ENCODE measurements at regions not wholly inside any gene's neighbourhood (a gene's known extent, or its start where the extent isn't known, plus 50 kb on each side); places are given as distances from the start of the nearest gene placed in this dataset.

- no peak for DNase-seq
- ATAC-seq = no peak
Measured at GRCh38 chr11:10358696-10359095, 53.8 kb downstream of the ADM start.

DNA sequence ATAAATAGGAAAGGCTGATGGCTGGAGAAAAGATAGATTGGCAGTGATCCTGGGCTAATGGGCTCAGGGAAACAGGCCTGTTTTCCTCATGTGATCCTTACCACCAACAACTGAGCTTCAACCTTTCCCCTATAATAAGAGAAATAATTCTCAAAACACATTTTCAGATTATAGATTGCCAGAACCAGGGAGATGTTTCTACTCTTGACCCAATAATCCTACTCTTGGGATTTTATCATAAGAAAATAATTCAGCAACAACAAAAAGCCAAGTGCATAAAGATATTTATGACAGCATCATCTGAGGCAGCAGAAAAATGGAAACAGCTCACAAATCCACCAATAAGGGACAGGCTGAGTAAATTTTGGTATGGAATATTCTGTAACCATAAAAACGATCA is 54.3 kb downstream of the ADM start:
- no peak for ATAC-seq

GRCh38 chr11:10360835-10361234 is 56.0 kb downstream of the ADM start:
- ATAC-seq = no peak
- no peak for DNase-seq

More for the DNA sequence above, 54.3 kb downstream of the ADM start:
- DNase-seq = no peak

DNA sequence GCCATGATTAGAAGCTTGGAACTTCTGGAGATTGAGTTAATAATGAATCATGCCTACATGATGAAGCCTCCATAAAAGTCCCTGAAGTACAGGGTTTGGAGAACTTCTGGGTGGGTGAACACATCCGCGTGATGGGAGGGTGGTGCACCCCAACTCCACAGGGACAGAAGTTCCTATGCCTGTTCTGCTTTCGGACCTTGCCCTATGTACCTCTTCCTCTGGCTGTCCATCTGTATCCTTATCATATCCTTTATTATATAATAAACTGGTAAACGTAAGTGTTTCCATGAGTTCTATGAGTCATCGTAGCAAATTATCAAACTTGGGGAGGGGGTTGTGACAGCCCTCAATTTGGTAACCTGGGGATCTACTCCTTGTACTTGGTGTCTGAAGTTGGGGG is 60.2 kb downstream of the ADM start:
- ATAC-seq (no peak), DNase-seq (no peak)

- DNase-seq (peak; percentile 77), ATAC-seq (peak; percentile 84)
Measured at GRCh38 chr11:10366568-10367331, 61.9 kb downstream of the ADM start.

DNA sequence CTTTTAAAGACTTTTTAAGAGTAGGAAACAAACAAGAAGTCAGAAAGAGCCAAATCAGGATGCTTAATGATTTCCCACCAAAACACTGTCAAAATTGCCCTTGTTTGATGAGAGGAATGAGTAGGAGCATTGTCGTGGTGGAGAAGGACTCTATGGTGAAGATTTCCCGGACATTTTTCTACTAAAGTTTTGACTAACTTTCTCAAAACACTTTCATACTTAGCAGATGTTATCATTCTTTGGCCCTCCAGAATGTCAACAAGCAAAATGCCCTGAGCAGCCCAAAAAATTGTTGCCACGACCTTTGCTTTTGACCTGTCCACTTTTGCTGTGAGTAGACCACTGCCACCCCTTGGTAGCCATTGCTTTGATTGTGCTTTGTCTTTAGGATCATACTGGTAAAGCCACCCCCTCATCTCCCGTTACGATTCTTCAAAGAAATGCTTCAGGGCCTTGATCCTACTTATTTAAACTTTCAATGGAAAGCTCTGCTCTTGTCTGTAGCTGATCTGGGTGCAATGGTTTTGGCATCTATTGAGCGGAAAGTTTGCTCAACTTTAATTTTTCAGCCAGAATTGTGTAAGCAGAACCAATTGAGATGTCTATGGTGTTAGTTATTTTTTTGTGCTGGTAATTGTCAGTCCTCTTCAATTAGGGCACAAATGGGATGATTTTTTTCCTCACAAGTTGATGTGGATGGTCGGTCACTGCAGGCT is 67.2 kb downstream of the ADM start:
- ATAC-seq (no peak), DNase-seq (no peak)

DNA sequence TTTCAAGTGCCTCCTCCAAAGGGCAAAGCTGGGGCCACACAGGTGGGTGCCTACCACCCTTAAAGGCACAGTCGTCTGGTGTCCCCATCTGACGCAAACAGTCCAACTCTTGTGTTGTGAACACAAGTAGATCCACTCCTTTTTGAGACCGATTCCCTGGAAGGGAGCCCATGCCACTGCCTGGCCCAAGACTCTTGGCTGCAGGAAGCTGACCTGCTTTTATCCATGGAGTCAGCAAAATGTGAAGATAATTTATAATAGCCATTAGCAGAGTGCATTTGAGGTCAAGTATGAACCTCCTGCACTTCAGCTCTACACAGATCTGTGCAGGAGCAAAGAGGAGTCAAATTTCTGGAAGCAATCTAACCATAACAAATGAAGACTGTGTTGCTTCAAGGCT is 68.5 kb downstream of the ADM start:
- ATAC-seq (no peak), DNase-seq (no peak)

DNA sequence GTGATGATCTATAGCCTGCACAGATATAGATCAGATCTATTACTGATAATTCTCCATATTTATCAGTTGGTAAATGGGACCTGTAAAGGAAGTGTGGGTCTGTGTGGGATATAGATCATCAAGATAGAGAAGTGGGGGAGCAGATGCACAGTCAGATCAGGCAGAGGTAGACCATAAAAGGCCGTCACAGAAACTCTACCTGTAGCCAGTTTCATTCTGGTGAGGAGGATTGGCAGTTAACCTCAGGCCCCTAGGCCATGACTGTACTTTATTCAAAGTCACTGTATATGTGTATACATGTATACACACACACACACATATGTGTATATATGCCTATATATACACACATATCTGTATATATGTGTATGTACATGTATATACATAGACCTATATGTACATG is 69.1 kb downstream of the ADM start:
- ATAC-seq (no peak), DNase-seq (no peak)

- DNase-seq (no peak), ATAC-seq (no peak)
Measured at GRCh38 chr11:10374386-10374785, 69.5 kb downstream of the ADM start.

DNA sequence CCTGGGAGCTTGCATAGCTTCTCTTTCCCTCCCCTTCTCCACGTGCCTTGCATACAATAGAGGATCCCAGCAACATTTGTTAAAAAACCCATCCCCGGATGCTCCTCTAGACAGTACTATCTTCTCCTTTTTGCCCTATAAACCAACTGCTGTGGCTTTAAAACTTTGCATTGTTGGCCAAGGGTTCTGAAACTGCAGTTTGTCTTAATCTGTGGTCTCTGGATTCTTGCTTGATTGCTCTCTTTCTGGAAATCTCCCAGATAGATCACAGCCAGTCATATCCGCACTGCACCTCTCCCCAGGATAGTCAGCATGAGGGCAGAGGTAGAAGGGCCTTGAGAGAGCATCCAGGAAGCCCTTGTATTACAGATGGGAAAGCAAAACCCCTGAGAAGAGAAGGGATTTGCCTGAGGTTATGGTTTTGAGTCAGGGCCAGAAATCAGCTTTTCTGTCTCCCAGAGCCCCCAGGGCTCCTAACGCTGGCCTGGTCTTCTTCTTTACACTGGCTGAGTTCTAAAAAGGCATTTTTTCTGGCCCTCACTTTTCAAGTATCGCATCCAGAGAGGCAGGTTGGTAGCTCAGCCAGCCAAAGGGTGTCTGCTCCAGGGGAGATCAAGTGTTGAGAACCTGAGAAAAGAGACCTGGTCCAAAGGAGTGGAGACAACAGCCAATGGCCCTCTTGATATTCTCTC is 70.6 kb downstream of the ADM start:
- DNase-seq (no peak), ATAC-seq (no peak)

- DNase-seq = no peak
Measured at GRCh38 chr11:10376061-10376460, 71.2 kb downstream of the ADM start.

GRCh38 chr11:10377183-10377582 is 72.3 kb downstream of the ADM start:
- no peak for DNase-seq
- ATAC-seq = no peak

More at GRCh38 chr11:10376061-10376460, 71.2 kb downstream of the ADM start:
- no peak for ATAC-seq

DNA sequence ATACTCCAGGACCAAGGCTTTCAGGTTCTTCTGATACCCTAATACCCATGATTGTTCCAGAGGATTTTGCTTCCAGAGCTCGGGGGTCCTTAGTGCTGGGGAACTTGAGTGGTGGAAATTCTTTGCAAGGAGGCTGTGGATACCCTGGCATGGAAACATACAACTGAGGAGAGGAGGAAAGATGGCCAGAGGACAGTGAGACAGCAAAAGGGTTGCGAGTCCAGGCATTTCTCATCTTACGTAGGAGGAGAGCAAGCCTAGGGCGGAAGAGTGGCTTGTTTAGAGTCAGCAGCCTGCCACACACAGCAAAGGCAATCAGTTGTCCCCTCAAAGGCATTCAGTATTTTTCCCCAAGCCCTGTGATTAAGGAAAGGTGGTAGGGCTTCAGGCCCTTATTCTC is 73.5 kb downstream of the ADM start:
- no peak for DNase-seq
- no peak for ATAC-seq

- ATAC-seq (no peak), DNase-seq (no peak)
Measured at GRCh38 chr11:10379022-10379421, 74.1 kb downstream of the ADM start.

DNA sequence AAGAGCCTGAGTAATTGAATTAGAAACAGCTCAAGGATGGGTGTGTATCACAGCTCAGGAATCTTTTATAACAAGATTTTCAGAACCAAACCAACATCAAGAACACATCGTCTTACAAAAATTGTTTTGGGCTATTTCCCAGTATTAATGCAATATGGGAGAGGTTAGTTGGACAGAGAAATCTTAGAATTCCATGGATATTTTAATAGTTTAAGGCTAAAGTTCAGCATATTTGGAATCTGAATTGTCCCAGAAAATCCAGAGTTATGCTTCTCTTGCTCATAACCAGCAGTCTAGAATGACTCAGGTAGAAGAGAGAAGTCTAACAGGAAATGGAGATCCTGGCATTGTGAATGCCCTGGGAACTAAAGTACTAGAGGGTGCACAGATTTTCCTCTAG is 74.6 kb downstream of the ADM start:
- ATAC-seq (no peak), DNase-seq (no peak)

DNA sequence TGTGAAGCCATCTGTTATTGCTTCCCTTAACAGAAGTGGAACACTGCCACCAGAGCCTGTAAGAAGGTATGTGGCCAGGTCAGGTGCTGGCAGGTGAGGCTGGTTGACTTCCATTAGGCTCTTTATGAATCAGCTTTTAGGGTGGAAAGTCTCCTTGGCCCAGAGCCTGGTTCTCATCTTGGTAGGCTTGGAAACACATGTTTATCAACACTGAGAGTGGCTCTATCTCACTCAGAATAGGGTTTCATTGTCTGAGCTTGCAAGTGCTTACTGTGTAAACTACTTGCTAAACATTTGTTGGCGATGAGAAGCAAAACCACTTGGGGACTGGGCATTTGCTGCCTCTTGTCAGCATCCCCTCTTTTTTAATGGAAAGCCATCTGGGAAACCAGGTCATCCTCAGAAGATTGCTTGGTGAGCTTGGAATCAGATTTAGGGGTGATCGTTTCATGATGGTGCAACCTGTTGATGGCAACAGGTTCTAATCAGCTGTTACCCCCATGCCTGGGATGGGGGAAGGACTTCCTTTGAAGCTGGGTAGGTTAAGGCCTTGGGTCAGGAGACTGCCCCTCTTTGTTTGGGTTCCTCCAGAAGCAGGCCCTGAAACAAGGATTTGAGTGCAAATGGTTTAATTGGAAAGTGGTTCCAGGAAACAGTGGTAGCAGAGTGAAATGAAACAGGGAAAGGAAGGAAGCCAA is 75.0 kb upstream of the AMPD3 start:
- no peak for DNase-seq
- ATAC-seq = no peak

DNA sequence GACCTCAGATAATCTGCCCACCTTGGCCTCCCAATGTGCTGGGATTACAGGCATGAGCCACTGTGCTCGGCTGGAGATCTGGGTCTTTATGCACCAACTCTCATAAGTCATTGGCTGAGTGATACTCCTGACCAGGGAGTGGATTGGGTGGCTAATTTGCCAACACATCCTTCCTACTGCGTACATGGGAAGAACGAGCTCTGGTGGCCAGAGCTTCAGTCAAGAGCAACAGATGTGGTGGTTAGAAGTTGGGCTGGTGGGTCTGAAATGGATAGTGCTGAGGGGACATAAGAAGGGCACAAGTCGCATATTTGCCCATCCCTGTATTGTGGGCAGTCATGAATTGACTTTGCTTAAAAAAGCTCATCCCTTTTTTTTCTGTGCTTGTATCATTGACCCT is 74.1 kb upstream of the AMPD3 start:
- ATAC-seq = no peak
- no peak for DNase-seq

DNA sequence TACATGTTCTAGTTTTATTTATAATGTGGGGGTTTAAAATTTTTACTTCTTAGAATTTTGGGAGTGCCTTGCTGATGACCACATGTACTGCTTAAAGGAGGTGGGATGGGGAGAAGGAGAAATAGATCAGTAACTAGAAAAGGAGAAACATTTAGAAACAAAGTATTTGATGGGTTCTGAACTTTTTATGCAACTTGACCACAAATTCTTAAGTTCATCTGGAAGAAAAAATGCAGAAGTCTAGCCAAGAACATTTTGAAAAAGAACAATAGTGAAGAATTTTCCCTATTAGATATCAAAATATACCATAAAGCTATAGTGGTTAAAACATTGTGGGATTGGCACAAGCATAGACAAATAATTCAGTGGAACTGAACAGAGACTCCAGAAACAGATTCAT is 73.3 kb upstream of the AMPD3 start:
- ATAC-seq = no peak
- DNase-seq = no peak

- no peak for ATAC-seq
- DNase-seq = no peak
Measured at GRCh38 chr11:10382518-10382917, 72.5 kb upstream of the AMPD3 start.

DNA sequence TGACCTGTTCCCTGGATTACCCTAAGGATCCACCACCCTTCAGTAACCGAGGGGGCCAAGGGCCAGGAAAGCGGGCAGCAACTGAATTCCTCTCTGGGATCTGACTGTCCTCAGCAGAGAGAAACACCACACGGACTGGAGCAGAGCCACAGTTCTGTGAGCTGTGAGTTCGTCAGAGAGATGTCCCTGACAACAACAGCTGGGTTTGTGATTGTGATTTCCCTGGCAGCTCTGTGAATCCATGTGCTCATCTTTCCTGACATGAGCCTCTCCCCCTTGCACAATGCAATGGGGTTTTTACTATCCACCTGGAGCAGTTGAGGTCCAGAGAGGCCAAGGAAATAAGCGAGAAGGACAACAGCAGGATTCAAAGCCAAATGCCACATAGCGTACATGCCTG is 69.4 kb upstream of the AMPD3 start:
- no peak for DNase-seq
- ATAC-seq = no peak

- DNase-seq = no peak
- no peak for ATAC-seq
Measured at GRCh38 chr11:10386361-10386760, 68.7 kb upstream of the AMPD3 start.

- no peak for DNase-seq
- ATAC-seq = no peak
Measured at GRCh38 chr11:10386861-10387205, 68.2 kb upstream of the AMPD3 start.
